ENCODE measurements at regions not wholly inside any gene's neighbourhood (a gene's known extent, or its start where the extent isn't known, plus 50 kb on each side); places are given as distances from the start of the nearest gene placed in this dataset.

DNA sequence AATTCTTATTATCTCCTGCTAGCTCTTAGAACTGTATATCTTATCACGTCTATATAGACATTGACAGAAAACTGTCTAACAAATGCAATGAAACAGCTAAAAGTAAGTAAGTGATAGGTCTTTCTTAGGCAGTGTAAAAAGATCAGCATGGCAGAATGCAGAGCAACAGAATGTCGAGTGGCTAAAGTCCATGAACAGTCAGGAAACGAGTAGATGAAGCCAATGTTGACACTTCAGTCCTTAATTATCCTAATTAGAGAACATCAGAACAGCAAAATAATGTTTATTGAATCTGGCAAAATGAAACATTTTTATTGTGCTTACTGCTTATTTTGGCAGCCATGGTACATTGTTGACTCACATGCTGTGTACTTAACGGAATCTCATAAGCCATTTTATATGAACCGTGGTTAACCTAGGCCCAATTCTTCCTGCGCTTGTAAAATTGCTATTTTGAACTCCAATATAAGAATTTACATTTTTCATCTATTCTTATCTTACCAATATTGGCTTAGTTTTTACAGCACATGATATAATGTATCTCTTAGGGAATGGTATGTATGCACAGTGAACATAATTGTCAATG, 748.1 kb downstream of the DACH1 start:
- TF ChIP-seq TRIM28 (IDR thresholded peaks at IDR 0.05; ENCODE audit: borderline replicate concordance, low read length) (no peak), ZEB2 (tag by site-specific recombination; IDR thresholded peaks at IDR 0.05) (no peak), ZNF16 (tag by site-specific recombination; IDR thresholded peaks at IDR 0.05; ENCODE audit: low read depth) (no peak), ZNF24 (tag by site-specific recombination; IDR thresholded peaks at IDR 0.05) (no peak)
- TF ChIP-seq, protein P1, sequence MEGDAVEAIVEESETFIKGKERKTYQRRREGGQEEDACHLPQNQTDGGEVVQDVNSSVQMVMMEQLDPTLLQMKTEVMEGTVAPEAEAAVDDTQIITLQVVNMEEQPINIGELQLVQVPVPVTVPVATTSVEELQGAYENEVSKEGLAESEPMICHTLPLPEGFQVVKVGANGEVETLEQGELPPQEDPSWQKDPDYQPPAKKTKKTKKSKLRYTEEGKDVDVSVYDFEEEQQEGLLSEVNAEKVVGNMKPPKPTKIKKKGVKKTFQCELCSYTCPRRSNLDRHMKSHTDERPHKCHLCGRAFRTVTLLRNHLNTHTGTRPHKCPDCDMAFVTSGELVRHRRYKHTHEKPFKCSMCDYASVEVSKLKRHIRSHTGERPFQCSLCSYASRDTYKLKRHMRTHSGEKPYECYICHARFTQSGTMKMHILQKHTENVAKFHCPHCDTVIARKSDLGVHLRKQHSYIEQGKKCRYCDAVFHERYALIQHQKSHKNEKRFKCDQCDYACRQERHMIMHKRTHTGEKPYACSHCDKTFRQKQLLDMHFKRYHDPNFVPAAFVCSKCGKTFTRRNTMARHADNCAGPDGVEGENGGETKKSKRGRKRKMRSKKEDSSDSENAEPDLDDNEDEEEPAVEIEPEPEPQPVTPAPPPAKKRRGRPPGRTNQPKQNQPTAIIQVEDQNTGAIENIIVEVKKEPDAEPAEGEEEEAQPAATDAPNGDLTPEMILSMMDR (tag by site-specific recombination; IDR thresholded peaks at IDR 0.05), result no peak
- TF ChIP-seq, protein P2, sequence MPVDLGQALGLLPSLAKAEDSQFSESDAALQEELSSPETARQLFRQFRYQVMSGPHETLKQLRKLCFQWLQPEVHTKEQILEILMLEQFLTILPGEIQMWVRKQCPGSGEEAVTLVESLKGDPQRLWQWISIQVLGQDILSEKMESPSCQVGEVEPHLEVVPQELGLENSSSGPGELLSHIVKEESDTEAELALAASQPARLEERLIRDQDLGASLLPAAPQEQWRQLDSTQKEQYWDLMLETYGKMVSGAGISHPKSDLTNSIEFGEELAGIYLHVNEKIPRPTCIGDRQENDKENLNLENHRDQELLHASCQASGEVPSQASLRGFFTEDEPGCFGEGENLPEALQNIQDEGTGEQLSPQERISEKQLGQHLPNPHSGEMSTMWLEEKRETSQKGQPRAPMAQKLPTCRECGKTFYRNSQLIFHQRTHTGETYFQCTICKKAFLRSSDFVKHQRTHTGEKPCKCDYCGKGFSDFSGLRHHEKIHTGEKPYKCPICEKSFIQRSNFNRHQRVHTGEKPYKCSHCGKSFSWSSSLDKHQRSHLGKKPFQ (tag by site-specific recombination; IDR thresholded peaks at IDR 0.05), result no peak
- TF ChIP-seq, protein P3, sequence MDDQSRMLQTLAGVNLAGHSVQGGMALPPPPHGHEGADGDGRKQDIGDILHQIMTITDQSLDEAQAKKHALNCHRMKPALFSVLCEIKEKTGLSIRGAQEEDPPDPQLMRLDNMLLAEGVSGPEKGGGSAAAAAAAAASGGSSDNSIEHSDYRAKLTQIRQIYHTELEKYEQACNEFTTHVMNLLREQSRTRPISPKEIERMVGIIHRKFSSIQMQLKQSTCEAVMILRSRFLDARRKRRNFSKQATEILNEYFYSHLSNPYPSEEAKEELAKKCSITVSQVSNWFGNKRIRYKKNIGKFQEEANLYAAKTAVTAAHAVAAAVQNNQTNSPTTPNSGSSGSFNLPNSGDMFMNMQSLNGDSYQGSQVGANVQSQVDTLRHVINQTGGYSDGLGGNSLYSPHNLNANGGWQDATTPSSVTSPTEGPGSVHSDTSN (CRISPR knock-in tag; IDR thresholded peaks at IDR 0.05), result no peak
- TF ChIP-seq, protein P4, sequence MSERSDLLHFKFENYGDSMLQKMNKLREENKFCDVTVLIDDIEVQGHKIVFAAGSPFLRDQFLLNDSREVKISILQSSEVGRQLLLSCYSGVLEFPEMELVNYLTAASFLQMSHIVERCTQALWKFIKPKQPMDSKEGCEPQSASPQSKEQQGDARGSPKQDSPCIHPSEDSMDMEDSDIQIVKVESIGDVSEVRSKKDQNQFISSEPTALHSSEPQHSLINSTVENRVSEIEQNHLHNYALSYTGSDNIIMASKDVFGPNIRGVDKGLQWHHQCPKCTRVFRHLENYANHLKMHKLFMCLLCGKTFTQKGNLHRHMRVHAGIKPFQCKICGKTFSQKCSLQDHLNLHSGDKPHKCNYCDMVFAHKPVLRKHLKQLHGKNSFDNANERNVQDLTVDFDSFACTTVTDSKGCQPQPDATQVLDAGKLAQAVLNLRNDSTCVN (tag by site-specific recombination; optimal IDR thresholded peaks at IDR 0.05), result no peak

All from HEK293 (cell line).